GM23338 (cell line): ENCODE measurements at regions not wholly inside any gene's neighbourhood (a gene's known extent, or its start where the extent isn't known, plus 50 kb on each side); places are given as distances from the start of the nearest gene placed in this dataset.
"Not testable (repeated sequence)": the region's sequence is repeated elsewhere in the genome, so short reads cannot be mapped to it uniquely, and the experiment has no call there.

Experiments
- ATAC-seq: fragments of 200-7000 bp; cut with Tn5 transposase; 3 replicates; pipeline ENCODE4 v1.9.1; 2020
- DNase-seq: peaks from one replicate; pipeline ENCODE4 v3.0.0-alpha.2; 2015; ENCODE audit warnings: low spot score
- H2AFZ ChIP-seq: fragments of 200-600 bp; sonication (generic); 2 replicates; pipeline ENCODE4 v1.8.0; 2016; ENCODE audit warnings: antibody characterized with exemption, mild to moderate bottlenecking, moderate library complexity
- H3F3A ChIP-seq: fragments of 200-600 bp; sonication (generic); replicated peaks from 2 replicates; pipeline ENCODE4 v1.8.0; 2017; ENCODE audit warnings: antibody characterized with exemption, mixed run types, low read depth
- H3K27ac ChIP-seq: fragments of 200-600 bp; sonication (generic); 2 replicates; pipeline ENCODE4 v1.6.1; 2016; ENCODE audit warnings: low read depth
- H3K27me3 ChIP-seq: fragments of 200-600 bp; sonication (generic); 2 replicates; pipeline ENCODE4 v1.8.0; 2016; ENCODE audit warnings: mild to moderate bottlenecking, mixed run types, moderate library complexity; ENCODE audit not compliant: insufficient read depth
- H3K36me3 ChIP-seq: fragments of 200-600 bp; sonication (generic); 2 replicates; pipeline ENCODE4 v1.8.0; 2016; ENCODE audit warnings: mild to moderate bottlenecking; ENCODE audit not compliant: insufficient read depth
- H3K4me1 ChIP-seq: fragments of 200-600 bp; sonication (generic); 2 replicates; pipeline ENCODE4 v1.8.0; 2016; ENCODE audit warnings: mild to moderate bottlenecking, moderate library complexity; ENCODE audit not compliant: insufficient read depth
- H3K4me2 ChIP-seq: fragments of 200-600 bp; sonication (generic); 2 replicates; pipeline ENCODE4 v1.7.1; 2017; ENCODE audit warnings: mixed run types
- H3K4me3 ChIP-seq: fragments of 200-600 bp; sonication (generic); 2 replicates; pipeline ENCODE4 v1.6.1; 2016; ENCODE audit warnings: mixed run types
- H3K79me2 ChIP-seq: fragments of 200-600 bp; sonication (generic); replicated peaks from 2 replicates; pipeline ENCODE4 v1.8.0; 2017; ENCODE audit warnings: mild to moderate bottlenecking; ENCODE audit not compliant: insufficient read depth
- H3K9me2 ChIP-seq: fragments of 200-600 bp; sonication (generic); 2 replicates; pipeline ENCODE4 v1.8.0; 2017; ENCODE audit not compliant: insufficient read depth
- H4K20me1 ChIP-seq: fragments of 200-600 bp; sonication (generic); replicated peaks from 2 replicates; pipeline ENCODE4 v1.8.0; 2017; ENCODE audit warnings: mild to moderate bottlenecking; ENCODE audit not compliant: insufficient read depth
- H3K27ac Mint-ChIP-seq: 2 replicates; pipeline ENCODE4 v1.8.0; 2020; ENCODE audit warnings: inconsistent platforms, mild to moderate bottlenecking, moderate library complexity, mixed read lengths
- H3K27me3 Mint-ChIP-seq: 3 replicates; pipeline ENCODE4 v1.8.0; 2022; ENCODE audit warnings: low read depth, mild to moderate bottlenecking, moderate library complexity, mixed read lengths, inconsistent platforms; ENCODE audit not compliant: insufficient read depth, poor library complexity
- H3K36me3 Mint-ChIP-seq: 3 replicates; pipeline ENCODE4 v1.8.0; 2021; ENCODE audit warnings: low read depth, mild to moderate bottlenecking, inconsistent platforms, moderate library complexity, mixed read lengths
- H3K4me1 Mint-ChIP-seq: 3 replicates; pipeline ENCODE4 v1.8.0; 2020; ENCODE audit warnings: mild to moderate bottlenecking, inconsistent platforms, mixed read lengths
- H3K4me3 Mint-ChIP-seq: 3 replicates; pipeline ENCODE4 v1.8.0; 2021; ENCODE audit warnings: moderate library complexity, mild to moderate bottlenecking, inconsistent platforms, mixed read lengths
- H3K9me3 Mint-ChIP-seq: 3 replicates; pipeline ENCODE4 v1.8.0; 2020; ENCODE audit warnings: moderate library complexity, mild to moderate bottlenecking, inconsistent platforms, mixed read lengths
- CREB1 ChIP-seq: fragments of 250-450 bp; sonication (Bioruptor Pico); IDR thresholded peaks from 2 replicates; pipeline ENCODE4 v1.5.0; 2020; ENCODE audit warnings: low read depth, mild to moderate bottlenecking, moderate library complexity
- ETS1 ChIP-seq: IDR thresholded peaks from 2 replicates; pipeline ENCODE4 v1.6.1; 2016; ENCODE audit warnings: antibody characterized with exemption
- EZH2 ChIP-seq: fragments of 200-600 bp; sonication (generic); IDR thresholded peaks from one replicate; pipeline ENCODE4 v1.8.0; 2017; ENCODE audit warnings: antibody characterized with exemption, mild to moderate bottlenecking, low read depth; ENCODE audit not compliant: unreplicated experiment
- EZH2phosphoT487 ChIP-seq: fragments of 200-600 bp; sonication (generic); IDR thresholded peaks from one replicate; pipeline ENCODE4 v1.8.1; 2018; ENCODE audit warnings: antibody characterized with exemption; ENCODE audit not compliant: unreplicated experiment
- JUNB ChIP-seq: IDR thresholded peaks from one replicate; pipeline ENCODE4 v1.6.1; 2016; ENCODE audit warnings: antibody characterized with exemption; ENCODE audit not compliant: unreplicated experiment
- NANOG ChIP-seq: IDR thresholded peaks from 2 replicates; pipeline ENCODE4 v1.6.1; 2016; ENCODE audit warnings: antibody characterized with exemption, borderline replicate concordance
- POLR2AphosphoS5 ChIP-seq: IDR thresholded peaks from 2 replicates; pipeline ENCODE4 v1.6.1; 2016; ENCODE audit warnings: antibody characterized with exemption, low read depth
- REST ChIP-seq: IDR thresholded peaks from one replicate; pipeline ENCODE4 v1.6.1; 2018; ENCODE audit warnings: antibody characterized with exemption; ENCODE audit not compliant: unreplicated experiment
- ZNF331 ChIP-seq: fragments of 250-450 bp; sonication (Bioruptor Pico); IDR thresholded peaks from 2 replicates; pipeline ENCODE4 v1.5.0; 2020; ENCODE audit warnings: low read depth, mild to moderate bottlenecking, moderate library complexity
- ZNF462 ChIP-seq: fragments of 250-450 bp; sonication (Bioruptor Pico); IDR thresholded peaks from 2 replicates; pipeline ENCODE4 v1.5.0; 2020; ENCODE audit warnings: mild to moderate bottlenecking, moderate library complexity

GRCh38 chr7:65800191-65800590, 72.7 kb upstream of the VKORC1L1 start:
- H3K4me2 ChIP-seq, H3K36me3 ChIP-seq, H3K27me3 ChIP-seq, ATAC-seq, H3K4me3 Mint-ChIP-seq, H4K20me1 ChIP-seq, H2AFZ ChIP-seq, H3K27ac Mint-ChIP-seq, H3K79me2 ChIP-seq, H3K27me3 Mint-ChIP-seq, H3K4me1 ChIP-seq, DNase-seq, H3K4me1 Mint-ChIP-seq, H3F3A ChIP-seq, H3K4me3 ChIP-seq, H3K36me3 Mint-ChIP-seq, H3K9me2 ChIP-seq, H3K9me3 Mint-ChIP-seq, H3K27ac ChIP-seq: not testable (repeated sequence)

- DNase-seq, result no peak
- H3K27me3 Mint-ChIP-seq, result no peaks in the 10 kb centered on the region
- H2AFZ ChIP-seq, result no peak overlapping the region
- H3F3A ChIP-seq, result no peaks in the 10 kb centered on the region
- no peaks in the 10 kb centered on the region for H3K9me3 Mint-ChIP-seq
- no peak overlapping the region for H3K4me3 Mint-ChIP-seq
- H3K27ac ChIP-seq, result no peak overlapping the region
- H3K27me3 ChIP-seq, result no peaks in the 10 kb centered on the region
- no peaks in the 10 kb centered on the region for H3K36me3 Mint-ChIP-seq
- no peaks in the 10 kb centered on the region for H3K36me3 ChIP-seq
- no peak overlapping the region for H3K4me2 ChIP-seq
- no peak overlapping the region for H3K4me3 ChIP-seq
- no peak overlapping the region for H3K27ac Mint-ChIP-seq
- H3K79me2 ChIP-seq, result no peaks in the 10 kb centered on the region
- H3K9me2 ChIP-seq, result no peaks in the 10 kb centered on the region
- H4K20me1 ChIP-seq, result no peaks in the 10 kb centered on the region
- H3K4me1 Mint-ChIP-seq, result no peaks in the 10 kb centered on the region
- H3K4me1 ChIP-seq, result no peaks in the 10 kb centered on the region
- no peak for ATAC-seq
- TF ChIP-seq ZNF462 (CRISPR knock-in tag) (no peak), CREB1 (CRISPR knock-in tag) (no peak), ETS1 (no peak), JUNB (no peak), EZH2phosphoT487 (no peak), POLR2AphosphoS5 (no peak), ZNF331 (CRISPR knock-in tag) (no peak), REST (no peak), NANOG (no peak), EZH2 (no peak)
Observed at GRCh38 chr7:65800890-65801341, 72.0 kb upstream of the VKORC1L1 start.
